Activated CD8-positive, alpha-beta memory T cell treated with anti-CD3 and anti-CD28 coated beads, Interleukin-2, amount 50 U/mL, for 1 hour (primary cell): ENCODE measurements at regions not wholly inside any gene's neighbourhood (a gene's known extent, or its start where the extent isn't known, plus 50 kb on each side); places are given as distances from the start of the nearest gene placed in this dataset.
A peak's percentile ranks its signal among the peaks of the same experiment; 100 is the strongest.

Experiments used
- DNase-seq: peaks from one replicate; pipeline ENCODE4 v3.0.0-alpha.2; 2020; ENCODE audit errors: extremely low read depth

- no peak for DNase-seq
These were observed 69.5 kb upstream of the SSX2IP start for GRCh38 chr1:84759756-84760155.

- no peak for DNase-seq
These were observed 68.8 kb upstream of the SSX2IP start for GRCh38 chr1:84758968-84759491.

GRCh38 chr1:84758476-84758875 is 68.2 kb upstream of the SSX2IP start:
- DNase-seq: no peak

- DNase-seq: no peak
These were observed 67.0 kb upstream of the SSX2IP start for GRCh38 chr1:84757301-84757700.

- no peak for DNase-seq
These were observed 66.3 kb upstream of the SSX2IP start for GRCh38 chr1:84756455-84757082.

- DNase-seq: no peak
These were observed 65.7 kb upstream of the SSX2IP start for GRCh38 chr1:84756001-84756400.

GRCh38 chr1:84755216-84755615 is 65.0 kb upstream of the SSX2IP start:
- DNase-seq: no peak

- no peak for DNase-seq
These were observed 64.1 kb upstream of the SSX2IP start for GRCh38 chr1:84754386-84754703.

GRCh38 chr1:84753516-84754385 is 63.5 kb upstream of the SSX2IP start:
- DNase-seq: peak; percentile 37

- no peak for DNase-seq
These were observed 60.0 kb upstream of the SSX2IP start for GRCh38 chr1:84750110-84750730.

- no peak for DNase-seq
These were observed 59.2 kb upstream of the SSX2IP start for GRCh38 chr1:84749427-84749826.

- DNase-seq: no peak
These were observed 58.1 kb upstream of the SSX2IP start for GRCh38 chr1:84748364-84748763.

GRCh38 chr1:84745857-84746256 is 55.6 kb upstream of the SSX2IP start:
- DNase-seq: no peak

GRCh38 chr1:84743896-84744295 is 53.6 kb upstream of the SSX2IP start:
- DNase-seq: no peak

GRCh38 chr1:84742653-84743052 is 52.4 kb upstream of the SSX2IP start:
- no peak for DNase-seq

GRCh38 chr1:84740050-84740714 is 49.9 kb upstream of the SSX2IP start:
- DNase-seq: no peak
